SK-N-SH (cell line): ENCODE measurements at regions not wholly inside any gene's neighbourhood (a gene's known extent, or its start where the extent isn't known, plus 50 kb on each side); places are given as distances from the start of the nearest gene placed in this dataset.

ENCODE experiments used
- CTCF ChIA-PET: fragments of 300-600, 350-600 bp; formaldehyde crosslinking; extraction: SDS; loops from one replicate; lab custom pipeline; 2021; lab: Yijun Ruan, JAX
- POLR2A ChIA-PET: fragments of 350-600 bp; sonication (Branson Sonifier 250); formaldehyde crosslinking; extraction: SDS; loops from one replicate; lab custom pipeline; 2020; ENCODE audit warnings: antibody characterized with exemption, inconsistent platforms; lab: Yijun Ruan, JAX
- DNase-seq: peaks from one replicate; pipeline ENCODE4 v3.0.0; 2012
- H2AFZ ChIP-seq: fragments of 200-600 bp; sonication (generic); 2 replicates; pipeline ENCODE4 v1.8.1; 2016; ENCODE audit warnings: antibody characterized with exemption, mild to moderate bottlenecking, low read depth
- H3F3A ChIP-seq: fragments of 200-600 bp; sonication (generic); replicated peaks from 2 replicates; pipeline ENCODE3; 2016; ENCODE audit warnings: antibody characterized with exemption, mild to moderate bottlenecking; ENCODE audit not compliant: insufficient read depth
- H3K27ac ChIP-seq, 2 experiments: fragments of 200-500 bp in 1 of 2; fragments of 200-600 bp in 1 of 2; sonication (Bioruptor generic) in 1 of 2; sonication (generic), shearing (Covaris generic) in 1 of 2; 2 replicates each; pipeline versions ENCODE4 v1.5.1 to v1.6.1; 2014 to 2016; ENCODE audit warnings: low read depth in 2 of 2, inconsistent platforms in 1 of 2, low read length in 1 of 2, mild to moderate bottlenecking in 1 of 2, mixed read lengths in 1 of 2
- H3K27me3 ChIP-seq: fragments of 200-600 bp; sonication (generic), shearing (Covaris generic); 2 replicates; pipeline ENCODE4 v1.6.1; 2016; ENCODE audit warnings: mixed run types; ENCODE audit not compliant: insufficient read depth
- H3K36me3 ChIP-seq, 2 experiments: fragments of 200-500 bp in 1 of 2; fragments of 200-600 bp in 1 of 2; sonication (Bioruptor generic) in 1 of 2; sonication (generic) in 1 of 2; replicated peaks in 1 of 2; 2 replicates each; pipeline versions ENCODE3 to v1.5.1; 2014 to 2016; ENCODE audit warnings: low read length in 1 of 2, mild to moderate bottlenecking in 1 of 2; ENCODE audit not compliant: insufficient read depth in 2 of 2, control insufficient read depth in 1 of 2
- H3K4me1 ChIP-seq, 2 experiments: fragments of 200-500 bp in 1 of 2; fragments of 200-600 bp in 1 of 2; sonication (Bioruptor generic) in 1 of 2; sonication (generic), shearing (Covaris generic) in 1 of 2; 2 replicates each; pipeline versions ENCODE4 v1.5.1 to v1.6.1; 2014 to 2016; ENCODE audit warnings: low read depth in 1 of 2, low read length in 1 of 2, mixed run types in 1 of 2; ENCODE audit not compliant: insufficient read depth in 2 of 2, control insufficient read depth in 1 of 2
- H3K4me2 ChIP-seq: fragments of 200-600 bp; sonication (generic), shearing (Covaris generic); 2 replicates; pipeline ENCODE4 v1.6.1; 2017; ENCODE audit warnings: mixed run types
- H3K4me3 ChIP-seq, 2 experiments: fragments of 200-500 bp in 1 of 2; fragments of 200-600 bp in 1 of 2; sonication (Bioruptor generic) in 1 of 2; sonication (generic), shearing (Covaris generic) in 1 of 2; 2 replicates each; pipeline versions ENCODE4 v1.5.1 to v1.8.1; 2014 to 2016; ENCODE audit warnings: low read depth in 2 of 2, inconsistent platforms in 1 of 2, low read length in 1 of 2, mild to moderate bottlenecking in 1 of 2, mixed read lengths in 1 of 2, moderate library complexity in 1 of 2
- H3K79me2 ChIP-seq: fragments of 200-600 bp; sonication (generic); 2 replicates; pipeline ENCODE4 v1.8.1; 2017; ENCODE audit warnings: mild to moderate bottlenecking; ENCODE audit not compliant: insufficient read depth
- H3K9ac ChIP-seq: fragments of 200-600 bp; sonication (generic); 2 replicates; pipeline ENCODE4 v1.6.1; 2017; ENCODE audit warnings: mixed run types
- H3K9me2 ChIP-seq: fragments of 200-600 bp; sonication (generic); 2 replicates; pipeline ENCODE4 v1.6.1; 2017; ENCODE audit warnings: mixed run types
- H3K9me3 ChIP-seq: fragments of 200-600 bp; sonication (generic); 2 replicates; pipeline ENCODE4 v1.6.1; 2017; ENCODE audit warnings: mixed run types, mild to moderate bottlenecking, moderate library complexity
- H4K20me1 ChIP-seq: fragments of 200-600 bp; sonication (generic); 2 replicates; pipeline ENCODE4 v1.6.1; 2017; ENCODE audit warnings: mild to moderate bottlenecking, mixed run types; ENCODE audit not compliant: insufficient read depth
- CTCF ChIP-seq: fragments of 200-600 bp; sonication (generic); IDR thresholded peaks from 2 replicates; pipeline ENCODE4 v1.6.1; 2017; ENCODE audit warnings: antibody characterized with exemption, mild to moderate bottlenecking, moderate library complexity
- FOXJ3 ChIP-seq: sonication (generic); formaldehyde crosslinking; IDR thresholded peaks from 2 replicates; pipeline ENCODE4 v1.5.1; 2020; ENCODE audit warnings: mild to moderate bottlenecking, missing genetic modification reagents
- FOXM1 ChIP-seq: IDR thresholded peaks from 2 replicates; pipeline ENCODE4 v1.4.0; 2012; ENCODE audit warnings: low read depth, mild to moderate bottlenecking
- GABPA ChIP-seq: IDR thresholded peaks from 2 replicates; pipeline ENCODE4 v1.4.0; 2012; ENCODE audit warnings: low read depth, mild to moderate bottlenecking
- GATA2 ChIP-seq: sonication (generic); formaldehyde crosslinking; IDR thresholded peaks from 2 replicates; pipeline ENCODE4 v1.5.0; 2020; ENCODE audit warnings: mild to moderate bottlenecking, missing genetic modification reagents
- IRF3 ChIP-seq: fragments of 150-350 bp; IDR thresholded peaks from 2 replicates; pipeline ENCODE4 v1.6.1; 2016; ENCODE audit warnings: mild to moderate bottlenecking, low read depth, low read length
- MAX ChIP-seq: IDR thresholded peaks from 2 replicates; pipeline ENCODE4 v1.4.0; 2012; ENCODE audit warnings: low read depth
- MEF2A ChIP-seq: IDR thresholded peaks from 2 replicates; pipeline ENCODE4 v1.4.0; 2012; ENCODE audit warnings: low read depth, borderline replicate concordance
- MXI1 ChIP-seq: IDR thresholded peaks from 2 replicates; pipeline ENCODE4 v1.6.1; 2012; ENCODE audit warnings: mild to moderate bottlenecking, low read depth, low read length, improper control_type of control experiment
- PBX3 ChIP-seq: IDR thresholded peaks from 2 replicates; pipeline ENCODE4; 2012
- POLR2AphosphoS5 ChIP-seq: IDR thresholded peaks from 2 replicates; pipeline ENCODE4 v1.6.1; 2012; ENCODE audit warnings: low read depth, low read length
- RAD21 ChIP-seq: IDR thresholded peaks from 2 replicates; pipeline ENCODE4 v1.6.1; 2012; ENCODE audit warnings: mild to moderate bottlenecking, low read length
- REST ChIP-seq: IDR thresholded peaks from 2 replicates; pipeline ENCODE4 v1.6.1; 2012; ENCODE audit warnings: mild to moderate bottlenecking, low read depth, low read length, moderate library complexity
- RFX5 ChIP-seq: IDR thresholded peaks from 2 replicates; pipeline ENCODE4 v1.6.1; 2012; ENCODE audit warnings: mild to moderate bottlenecking, improper control_type of control experiment, low read length
- RXRA ChIP-seq: IDR thresholded peaks from 2 replicates; pipeline ENCODE4 v1.4.0; 2012; ENCODE audit warnings: low read depth, mild to moderate bottlenecking, borderline replicate concordance
- SIN3A ChIP-seq: IDR thresholded peaks from 2 replicates; pipeline ENCODE4 v1.6.1; 2012; ENCODE audit warnings: low read depth, mild to moderate bottlenecking, low read length, moderate library complexity, borderline replicate concordance
- SMC3 ChIP-seq: IDR thresholded peaks from 2 replicates; pipeline ENCODE4 v1.6.1; 2012; ENCODE audit warnings: low read depth, low read length, improper control_type of control experiment
- TCF12 ChIP-seq: IDR thresholded peaks from 2 replicates; pipeline ENCODE4 v1.4.0; 2012
- USF1 ChIP-seq: IDR thresholded peaks from 2 replicates; pipeline ENCODE4 v1.4.0; 2012; ENCODE audit warnings: low read depth, borderline replicate concordance
- USF2 ChIP-seq: fragments of 150-350 bp; IDR thresholded peaks from 2 replicates; pipeline ENCODE4 v1.6.1; 2017; ENCODE audit warnings: antibody characterized with exemption, low read length, low read depth, borderline replicate concordance
- YY1 ChIP-seq: IDR thresholded peaks from 2 replicates; pipeline ENCODE4 v1.4.0; 2012; ENCODE audit warnings: low read depth, mild to moderate bottlenecking
- WGBS: methylation state at CpG from one replicate; pipeline ENCODE4 v1.1.6; 2017; ENCODE audit warnings: low lambda C conversion rate; 5-methylcytosine and 5-hydroxymethylcytosine counted together

- TF ChIP-seq MAX (peak; percentile 52; the same call in 1 of the 2 replicates), CTCF (0 out of 2 replicates have a peak, but pooled peaks have one; percentile 7), SIN3A (peak; percentile 40; the same call in 1 of the 2 replicates), USF2 (no peak), SMC3 (peak; percentile 11; the same call in 1 of the 2 replicates), FOXJ3 (CRISPR knock-in tag) (no peak), GABPA (no peak), REST (peak; percentile 72; the same call in 1 of the 2 replicates), RAD21 (0 out of 2 replicates have a peak, but pooled peaks have one; percentile 15), RXRA (peak; percentile 61; the same call in 1 of the 2 replicates), FOXM1 (no peak), TCF12 (peak; percentile 76; the same call in 1 of the 2 replicates)
Measured at GRCh38 chr7:131244259-131244852, 83.3 kb upstream of the MKLN1 start (continued).

- 12% methylated on average over 1 of the region's 1 CpG for WGBS
- Histone ChIP-seq H3K4me2 (peak overlapping the region; percentile 13; the same call in 1 of the 2 replicates), H3K27ac (peak overlapping the region in 1 of 2 experiments; percentile 91; a peak in 2 of 4 replicates), H2AFZ (no peak overlapping the region), H3K36me3 (no peaks in the 10 kb centered on the region), H3K9ac (peak overlapping the region; percentile 2; the same call in 1 of the 2 replicates), H3K27me3 (no peaks in the 10 kb centered on the region), H3K4me1 (peaks cover 0 to 5% of the 10 kb centered on the region in 2 experiments; a peak in 3 of 4 replicates), H3K9me3 (peaks cover 3% of the 10 kb centered on the region), H3K79me2 (no peaks in the 10 kb centered on the region), H3K9me2 (no peaks in the 10 kb centered on the region), H3F3A (peaks cover 13% of the 10 kb centered on the region), H3K4me3 (no peak overlapping the region), H4K20me1 (no peaks in the 10 kb centered on the region)
- no peak for DNase-seq
- CTCF ChIA-PET, result interaction anchor here (1.9 kb wide), 1 partner anchor 10 kb away, joined by 5 read pairs; no protein-coding TSS in a partner anchor
- POLR2A ChIA-PET, result no interaction called here
- TF ChIP-seq POLR2AphosphoS5 (peak; percentile 76; the same call in 1 of the 2 replicates), MEF2A (peak; percentile 47; the same call in 1 of the 2 replicates), IRF3 (no peak), YY1 (peak; percentile 67; the same call in 1 of the 2 replicates), PBX3 (peak; percentile 86), GATA2 (CRISPR knock-in tag) (no peak), FOXJ3 (CRISPR knock-in tag) (no peak), SIN3A (peak; percentile 95), RFX5 (no peak), USF1 (peak; percentile 65; the same call in 1 of the 2 replicates), MXI1 (no peak)
Measured at GRCh38 chr7:131249003-131249402, 78.7 kb upstream of the MKLN1 start.
